ENCODE measurements at regions not wholly inside any gene's neighbourhood (a gene's known extent, or its start where the extent isn't known, plus 50 kb on each side); places are given as distances from the start of the nearest gene placed in this dataset.

DNA sequence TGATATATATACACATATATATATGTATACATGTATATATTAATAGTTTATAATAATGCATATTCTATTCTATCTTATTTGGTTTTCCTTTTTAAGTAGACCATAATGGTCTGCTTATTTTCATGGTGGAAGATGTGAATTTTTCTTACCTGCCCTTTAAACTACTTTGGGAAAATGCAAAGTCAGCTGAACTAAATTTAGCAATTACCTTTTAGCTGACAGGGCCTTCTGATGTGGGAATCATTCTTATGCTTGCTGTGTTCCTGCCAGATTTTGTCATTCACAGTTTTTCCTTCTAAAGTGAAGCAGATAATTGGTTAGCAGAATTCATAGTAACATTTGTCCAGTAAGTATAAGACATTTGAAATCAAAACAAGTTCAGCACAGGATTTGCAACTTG lies 63.2 kb upstream of the SAMSN1 start:
- no peak for FAIRE-seq

DNA sequence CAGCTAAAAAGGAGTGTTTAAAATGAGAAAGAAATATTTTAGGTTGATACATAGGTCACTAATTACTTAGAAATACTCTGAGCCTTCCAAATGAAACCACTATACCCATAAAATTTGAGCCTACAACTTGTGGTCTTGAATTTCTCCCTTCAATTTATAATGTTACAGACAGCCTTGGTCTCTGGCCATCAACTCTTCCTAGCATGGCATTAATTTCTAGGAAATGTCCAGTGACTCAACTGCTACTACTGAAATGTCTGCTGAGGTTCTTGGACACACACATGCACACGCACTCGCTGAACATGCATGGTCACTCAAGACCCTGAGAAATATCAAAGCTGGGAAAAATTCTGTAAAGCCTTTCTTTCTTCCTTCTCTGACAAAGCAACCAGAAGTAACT lies 61.1 kb upstream of the SAMSN1 start:
- no peak for FAIRE-seq

DNA sequence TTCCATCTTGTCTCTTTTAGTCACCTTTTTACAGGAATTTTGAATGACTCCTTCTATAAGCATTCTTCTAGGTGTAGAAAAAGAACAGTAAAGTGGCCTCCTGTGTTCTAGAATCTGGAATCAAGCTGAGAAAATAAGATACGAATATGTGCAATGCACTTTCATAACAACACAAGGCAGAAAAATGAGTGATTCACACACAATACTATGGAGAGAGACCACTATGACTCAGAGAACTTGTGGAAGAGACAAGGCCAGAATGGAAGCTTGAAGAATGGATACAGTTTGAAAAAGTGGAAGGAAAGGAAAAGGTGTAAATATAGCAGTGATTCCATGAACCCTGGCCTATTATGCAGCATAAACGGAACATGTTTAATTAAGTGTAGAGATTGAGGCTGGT lies 57.1 kb upstream of the SAMSN1 start:
- FAIRE-seq = no peak

DNA sequence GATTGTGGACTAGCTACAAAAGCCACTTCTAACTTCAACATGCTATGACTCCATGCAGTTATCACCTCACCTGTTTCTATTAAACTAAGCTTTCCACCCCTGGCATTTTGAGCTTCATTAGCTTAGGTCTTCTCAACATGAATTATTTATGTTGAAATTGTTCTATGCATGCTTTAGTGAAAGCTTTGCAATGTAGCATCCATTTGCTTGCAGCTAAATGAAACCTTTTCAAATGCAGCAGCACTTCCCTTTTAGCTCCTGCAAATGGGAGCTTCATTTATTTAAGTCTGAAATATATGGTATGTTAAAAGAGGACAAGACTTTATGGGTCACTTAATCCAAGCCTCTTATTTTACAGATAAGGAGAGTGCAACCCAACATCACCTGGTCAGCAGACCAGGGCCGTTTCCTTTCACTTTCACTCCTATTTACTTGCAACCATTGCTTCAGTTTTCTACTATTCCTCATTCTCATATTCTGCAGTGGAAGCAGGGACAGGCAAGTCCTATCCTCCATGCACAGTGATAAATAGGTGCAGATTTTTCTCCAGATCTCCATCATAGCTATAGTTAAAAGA lies 56.4 kb upstream of the SAMSN1 start:
- FAIRE-seq = no peak

DNA sequence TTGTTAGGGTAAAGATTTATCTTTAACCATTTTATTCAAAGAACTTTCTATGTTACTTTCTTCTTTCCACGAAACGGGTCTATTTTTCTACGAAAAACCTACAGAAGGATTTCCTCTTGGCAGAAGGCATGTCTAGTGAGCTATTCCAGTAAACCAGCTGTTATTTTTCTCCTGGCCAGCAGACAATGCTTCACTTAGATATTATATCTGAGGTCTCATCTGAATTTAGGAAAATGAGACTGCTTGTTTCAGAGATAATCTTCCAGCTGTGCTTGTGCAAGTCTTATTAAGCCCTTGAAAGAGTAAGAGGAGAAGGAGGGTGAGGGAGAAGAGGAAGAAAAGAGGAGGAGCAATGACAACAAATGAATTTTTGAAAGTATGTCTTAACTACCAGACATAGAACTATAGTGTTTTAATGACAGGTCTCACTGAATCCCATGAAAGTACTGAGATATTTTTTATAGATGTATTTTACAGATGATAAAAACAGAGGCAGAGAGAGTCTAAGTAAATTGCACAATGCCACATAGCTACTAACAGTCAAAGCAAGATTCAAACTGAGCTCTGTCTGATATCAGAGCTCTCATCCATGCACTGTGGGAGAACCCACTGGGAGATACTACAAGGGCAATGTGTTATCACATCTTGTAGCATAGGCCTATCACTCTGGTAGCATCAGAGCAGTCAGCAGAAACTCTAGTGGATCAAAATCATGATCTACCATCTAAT lies 54.6 kb upstream of the SAMSN1 start:
- no peak for FAIRE-seq

DNA sequence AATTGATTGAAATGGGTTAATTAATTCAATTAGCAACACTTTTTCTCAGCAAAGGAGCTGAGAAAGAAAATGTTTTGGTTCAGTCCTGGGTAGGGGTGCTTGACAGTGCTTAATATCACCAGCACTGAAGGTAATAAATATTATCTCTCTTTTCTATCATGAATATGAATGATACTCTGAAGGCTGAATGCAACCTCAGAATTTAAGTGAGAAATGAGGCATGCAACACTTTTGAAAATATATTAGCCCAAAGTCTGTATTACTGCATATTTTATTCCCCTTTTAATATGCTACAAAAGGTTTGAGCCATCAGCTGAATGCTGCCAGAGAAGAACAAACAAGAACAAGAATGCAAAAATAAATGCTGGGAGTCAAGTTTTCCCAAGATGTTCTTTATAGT lies 52.0 kb upstream of the SAMSN1 start:
- peak; percentile 12 for FAIRE-seq
